ENCODE measurements at regions not wholly inside any gene's neighbourhood (a gene's known extent, or its start where the extent isn't known, plus 50 kb on each side); places are given as distances from the start of the nearest gene placed in this dataset.

DNA sequence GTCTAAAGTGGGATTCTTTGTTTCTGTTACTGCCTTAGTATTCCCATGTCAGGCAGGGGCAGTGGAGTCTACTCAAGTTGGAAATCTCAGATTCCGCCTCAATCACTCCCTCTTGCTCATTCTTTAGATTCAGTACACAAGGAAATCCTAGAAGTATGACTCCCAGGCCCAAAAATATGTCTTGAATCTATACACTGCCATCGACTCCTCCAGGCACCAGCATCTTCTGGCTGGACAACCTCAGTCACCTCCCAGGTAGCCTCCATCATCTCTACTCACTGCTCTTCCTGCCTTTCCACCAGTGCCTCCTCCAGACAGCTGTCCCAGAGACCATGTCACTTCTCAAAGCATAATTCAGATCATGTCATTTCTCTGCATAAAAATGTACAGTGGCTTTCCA is 329.9 kb downstream of the CDC5L start:
- H3K4me2 ChIP-seq (ENCODE audit: low read length), result no peak overlapping the region
- H3K4me1 ChIP-seq (ENCODE audit: insufficient read depth, low read length, poor library complexity, severe bottlenecking), result no peaks in the 10 kb centered on the region
- no peaks in the 10 kb centered on the region for H3K9me2 ChIP-seq (ENCODE audit: insufficient read depth, low read length)
- intact Hi-C loops (cut with micrococcal nuclease; ENCODE audit: unreplicated experiment), result no loop called here
- no peak for TF ChIP-seq EZH2phosphoT487 (IDR thresholded peaks at IDR 0.05; ENCODE audit: borderline replicate concordance, low read depth, low read length)
- POLR2A ChIA-PET, result interaction anchor here (0.6 kb wide), 1 partner anchor 85 kb away, joined by 6 read pairs; no protein-coding TSS in a partner anchor
- H2AFZ ChIP-seq (ENCODE audit: low read length), result no peak overlapping the region
- H3K36me3 ChIP-seq (ENCODE audit: insufficient read depth, low read length), result no peaks in the 10 kb centered on the region
- no peak overlapping the region for H3K4me3 ChIP-seq (ENCODE audit: low read depth, low read length, poor library complexity, severe bottlenecking)
- H3K9me3 ChIP-seq (ENCODE audit: low read length), result no peaks in the 10 kb centered on the region
- no peaks in the 10 kb centered on the region for H4K20me1 ChIP-seq (ENCODE audit: insufficient read depth, low read length)
- no TSS peak for BruUV-seq (replicated peaks)
- no peak overlapping the region for H3K27ac ChIP-seq (ENCODE audit: low read depth, low read length, poor library complexity, severe bottlenecking)
- H3K79me2 ChIP-seq (ENCODE audit: insufficient read depth, low read depth, low read length), result no peaks in the 10 kb centered on the region
- CTCF ChIA-PET (ENCODE audit: unreplicated experiment), result no interaction called here
- DNase-seq (ENCODE audit: low spot score), result no peak

DNA sequence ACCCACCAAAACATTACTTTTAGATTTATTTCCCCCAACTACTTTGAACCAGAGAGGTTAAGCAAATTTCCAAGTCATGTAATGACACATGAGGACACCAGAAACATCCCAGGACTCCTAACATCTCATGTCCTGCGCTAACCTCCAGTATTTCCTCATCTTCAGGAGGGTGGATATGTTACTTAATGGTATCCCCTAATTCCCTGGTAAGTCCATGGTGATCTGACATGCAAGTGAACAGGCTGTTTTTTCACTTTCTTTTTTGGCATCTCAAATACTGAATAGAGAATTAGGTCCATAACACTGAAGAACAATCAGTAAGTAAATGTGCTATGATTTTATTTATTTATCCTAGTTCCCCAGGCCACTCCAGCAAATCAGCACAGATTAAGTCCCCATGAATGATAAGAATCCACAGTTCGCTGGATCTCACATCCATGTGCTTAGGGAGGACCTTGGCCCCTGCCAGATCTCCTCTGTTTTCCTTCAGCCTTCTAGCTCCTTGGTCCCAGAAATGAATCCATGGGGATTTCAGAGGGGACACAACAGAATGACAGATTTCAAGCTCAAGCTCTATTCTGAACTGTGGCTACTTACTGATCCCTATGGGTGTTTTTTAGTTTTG is 334.6 kb downstream of the CDC5L start:
- Histone ChIP-seq H3K79me2 (ENCODE audit: insufficient read depth, low read depth, low read length) (no peaks in the 10 kb centered on the region), H3K9me3 (ENCODE audit: low read length) (no peaks in the 10 kb centered on the region), H2AFZ (ENCODE audit: low read length) (no peak overlapping the region), H3K4me2 (ENCODE audit: low read length) (no peak overlapping the region), H3K27ac (ENCODE audit: low read depth, low read length, poor library complexity, severe bottlenecking) (no peak overlapping the region), H3K36me3 (ENCODE audit: insufficient read depth, low read length) (no peaks in the 10 kb centered on the region), H3K9me2 (ENCODE audit: insufficient read depth, low read length) (no peaks in the 10 kb centered on the region), H3K4me3 (ENCODE audit: low read depth, low read length, poor library complexity, severe bottlenecking) (no peak overlapping the region), H4K20me1 (ENCODE audit: insufficient read depth, low read length) (no peaks in the 10 kb centered on the region), H3K4me1 (ENCODE audit: insufficient read depth, low read length, poor library complexity, severe bottlenecking) (no peaks in the 10 kb centered on the region)
- TF ChIP-seq, protein P1, sequence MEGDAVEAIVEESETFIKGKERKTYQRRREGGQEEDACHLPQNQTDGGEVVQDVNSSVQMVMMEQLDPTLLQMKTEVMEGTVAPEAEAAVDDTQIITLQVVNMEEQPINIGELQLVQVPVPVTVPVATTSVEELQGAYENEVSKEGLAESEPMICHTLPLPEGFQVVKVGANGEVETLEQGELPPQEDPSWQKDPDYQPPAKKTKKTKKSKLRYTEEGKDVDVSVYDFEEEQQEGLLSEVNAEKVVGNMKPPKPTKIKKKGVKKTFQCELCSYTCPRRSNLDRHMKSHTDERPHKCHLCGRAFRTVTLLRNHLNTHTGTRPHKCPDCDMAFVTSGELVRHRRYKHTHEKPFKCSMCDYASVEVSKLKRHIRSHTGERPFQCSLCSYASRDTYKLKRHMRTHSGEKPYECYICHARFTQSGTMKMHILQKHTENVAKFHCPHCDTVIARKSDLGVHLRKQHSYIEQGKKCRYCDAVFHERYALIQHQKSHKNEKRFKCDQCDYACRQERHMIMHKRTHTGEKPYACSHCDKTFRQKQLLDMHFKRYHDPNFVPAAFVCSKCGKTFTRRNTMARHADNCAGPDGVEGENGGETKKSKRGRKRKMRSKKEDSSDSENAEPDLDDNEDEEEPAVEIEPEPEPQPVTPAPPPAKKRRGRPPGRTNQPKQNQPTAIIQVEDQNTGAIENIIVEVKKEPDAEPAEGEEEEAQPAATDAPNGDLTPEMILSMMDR (conservative IDR thresholded peaks at IDR 0.05; ENCODE audit: low read length), result no peak
- TF ChIP-seq EZH2phosphoT487 (IDR thresholded peaks at IDR 0.05; ENCODE audit: borderline replicate concordance, low read depth, low read length), result no peak
- no TSS peak for BruUV-seq (replicated peaks)
- DNase-seq (ENCODE audit: low spot score), result no peak
- ChIA-PET POLR2A (no interaction called here), CTCF (ENCODE audit: unreplicated experiment) (no interaction called here)
- intact Hi-C loops (cut with micrococcal nuclease; ENCODE audit: unreplicated experiment), result no loop called here

DNA sequence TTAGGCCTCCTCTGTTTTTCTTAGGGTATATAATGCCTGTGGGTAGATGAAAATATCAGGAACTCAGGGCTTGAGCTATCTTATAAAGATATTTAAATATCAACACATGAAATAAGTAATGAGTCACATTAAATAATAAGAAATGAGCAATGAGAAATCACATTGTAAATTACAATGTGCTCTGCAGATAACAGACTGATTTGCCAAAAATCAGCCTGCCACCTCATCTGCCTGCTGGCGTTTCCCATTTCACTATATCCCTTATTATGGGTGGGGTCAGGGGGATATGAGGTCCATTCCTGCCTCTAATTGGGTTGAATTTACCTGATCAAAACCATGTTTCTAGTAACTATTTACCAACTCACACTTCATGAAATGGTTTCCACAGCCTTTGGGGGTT is 335.2 kb downstream of the CDC5L start:
- Histone ChIP-seq H2AFZ (ENCODE audit: low read length) (no peak overlapping the region), H3K36me3 (ENCODE audit: insufficient read depth, low read length) (no peaks in the 10 kb centered on the region), H4K20me1 (ENCODE audit: insufficient read depth, low read length) (no peaks in the 10 kb centered on the region), H3K4me1 (ENCODE audit: insufficient read depth, low read length, poor library complexity, severe bottlenecking) (no peaks in the 10 kb centered on the region), H3K79me2 (ENCODE audit: insufficient read depth, low read depth, low read length) (no peaks in the 10 kb centered on the region), H3K9me2 (ENCODE audit: insufficient read depth, low read length) (no peaks in the 10 kb centered on the region), H3K27ac (ENCODE audit: low read depth, low read length, poor library complexity, severe bottlenecking) (no peak overlapping the region), H3K4me2 (ENCODE audit: low read length) (no peak overlapping the region), H3K9me3 (ENCODE audit: low read length) (no peaks in the 10 kb centered on the region), H3K4me3 (ENCODE audit: low read depth, low read length, poor library complexity, severe bottlenecking) (no peak overlapping the region)
- no peak for DNase-seq (ENCODE audit: low spot score)
- BruUV-seq (replicated peaks), result no TSS peak
- CTCF ChIA-PET (ENCODE audit: unreplicated experiment), result no interaction called here
- intact Hi-C loops (cut with micrococcal nuclease; ENCODE audit: unreplicated experiment), result no loop called here
- POLR2A ChIA-PET, result no interaction called here
- TF ChIP-seq, protein P1 (conservative IDR thresholded peaks at IDR 0.05; ENCODE audit: low read length), result no peak
- no peak for TF ChIP-seq EZH2phosphoT487 (IDR thresholded peaks at IDR 0.05; ENCODE audit: borderline replicate concordance, low read depth, low read length)
